ENCODE measurements at regions not wholly inside any gene's neighbourhood (a gene's known extent, or its start where the extent isn't known, plus 50 kb on each side); places are given as distances from the start of the nearest gene placed in this dataset.

GRCh38 chr5:102666164-102666946, 88.8 kb upstream of the PAM start:
- TF ChIP-seq CTCF (conservative IDR thresholded peaks at IDR 0.05; ENCODE audit: low read length) (no peak), EZH2phosphoT487 (IDR thresholded peaks at IDR 0.05; ENCODE audit: borderline replicate concordance, low read depth, low read length) (no peak)
- no peaks in the 10 kb centered on the region for H3K4me1 ChIP-seq (ENCODE audit: insufficient read depth, low read length, poor library complexity, severe bottlenecking)
- no peaks in the 10 kb centered on the region for H3K79me2 ChIP-seq (ENCODE audit: insufficient read depth, low read depth, low read length)
- no TSS peak for BruUV-seq (replicated peaks)
- CTCF ChIA-PET (ENCODE audit: unreplicated experiment), result no interaction called here
- DNase-seq (ENCODE audit: low spot score), result no peak
- intact Hi-C loops (cut with micrococcal nuclease; ENCODE audit: unreplicated experiment), result no loop called here
- H3K36me3 ChIP-seq (ENCODE audit: insufficient read depth, low read length), result no peaks in the 10 kb centered on the region
- no peak overlapping the region for H2AFZ ChIP-seq (ENCODE audit: low read length)
- H3K27ac ChIP-seq (ENCODE audit: low read depth, low read length, poor library complexity, severe bottlenecking), result no peak overlapping the region
- no peaks in the 10 kb centered on the region for H3K9me3 ChIP-seq (ENCODE audit: low read length)
- no peak overlapping the region for H3K4me3 ChIP-seq (ENCODE audit: low read depth, low read length, poor library complexity, severe bottlenecking)
- no peaks in the 10 kb centered on the region for H4K20me1 ChIP-seq (ENCODE audit: insufficient read depth, low read length)
- H3K4me2 ChIP-seq (ENCODE audit: low read length), result no peak overlapping the region
- H3K9me2 ChIP-seq (ENCODE audit: insufficient read depth, low read length), result no peaks in the 10 kb centered on the region
- POLR2A ChIA-PET, result no interaction called here

- no peak overlapping the region for H3K4me3 ChIP-seq (ENCODE audit: low read depth, low read length, poor library complexity, severe bottlenecking)
- POLR2A ChIA-PET, result no interaction called here
These were observed 86.7 kb upstream of the PAM start for GRCh38 chr5:102668220-102668932.

More at GRCh38 chr5:102668220-102668932, 86.7 kb upstream of the PAM start:
- BruUV-seq (replicated peaks), result no TSS peak
- no peaks in the 10 kb centered on the region for H3K9me2 ChIP-seq (ENCODE audit: insufficient read depth, low read length)
- no peak overlapping the region for H3K27ac ChIP-seq (ENCODE audit: low read depth, low read length, poor library complexity, severe bottlenecking)
- no peak for DNase-seq (ENCODE audit: low spot score)
- no peaks in the 10 kb centered on the region for H3K9me3 ChIP-seq (ENCODE audit: low read length)
- no peak overlapping the region for H3K4me2 ChIP-seq (ENCODE audit: low read length)
- H2AFZ ChIP-seq (ENCODE audit: low read length), result no peak overlapping the region
- TF ChIP-seq CTCF (conservative IDR thresholded peaks at IDR 0.05; ENCODE audit: low read length) (no peak), EZH2phosphoT487 (IDR thresholded peaks at IDR 0.05; ENCODE audit: borderline replicate concordance, low read depth, low read length) (no peak)
- H3K79me2 ChIP-seq (ENCODE audit: insufficient read depth, low read depth, low read length), result no peaks in the 10 kb centered on the region
- CTCF ChIA-PET (ENCODE audit: unreplicated experiment), result no interaction called here
- H3K4me1 ChIP-seq (ENCODE audit: insufficient read depth, low read length, poor library complexity, severe bottlenecking), result no peaks in the 10 kb centered on the region
- H3K36me3 ChIP-seq (ENCODE audit: insufficient read depth, low read length), result no peaks in the 10 kb centered on the region
- intact Hi-C loops (cut with micrococcal nuclease; ENCODE audit: unreplicated experiment), result no loop called here
- no peaks in the 10 kb centered on the region for H4K20me1 ChIP-seq (ENCODE audit: insufficient read depth, low read length)

Data from OCI-LY7 (cell line).